CD14-positive monocyte (primary cell): ENCODE measurements at regions not wholly inside any gene's neighbourhood (a gene's known extent, or its start where the extent isn't known, plus 50 kb on each side); places are given as distances from the start of the nearest gene placed in this dataset.

ENCODE experiments used
- DNase-seq, 3 donors: peaks; one replicate each; pipeline ENCODE4 v3.0.0-alpha.2; 2011 to 2022
- H2AFZ ChIP-seq: 2 replicates; pipeline ENCODE4 v1.6.0; 2012; ENCODE audit warnings: mild to moderate bottlenecking, low read depth, low read length, inconsistent platforms; ENCODE audit not compliant: insufficient read depth, poor library complexity, severe bottlenecking
- H3K27ac ChIP-seq, 2 donors: 1 replicate in 1 of 2; 2 replicates in 1 of 2; pipeline ENCODE4 v1.5.1; 2012 to 2013; ENCODE audit warnings: low read length in 2 of 2, control low read depth in 1 of 2, inconsistent platforms in 1 of 2, low read depth in 1 of 2, mild to moderate bottlenecking in 1 of 2
- H3K27me3 ChIP-seq, 2 donors: one replicate each; pipeline versions ENCODE4 v1.6.0 to v1.6.1; 2011 to 2013; ENCODE audit warnings: low read length in 2 of 2; ENCODE audit not compliant: control insufficient read depth in 2 of 2, insufficient read depth in 2 of 2
- H3K36me3 ChIP-seq, 2 donors: replicated peaks in 1 of 2; 1 replicate in 1 of 2; 2 replicates in 1 of 2; pipeline versions ENCODE4 v1.5.1 to v1.6.1; 2012 to 2013; ENCODE audit warnings: low read length in 2 of 2, control low read depth in 1 of 2, inconsistent platforms in 1 of 2, mild to moderate bottlenecking in 1 of 2; ENCODE audit not compliant: insufficient read depth in 2 of 2, control insufficient read depth in 1 of 2
- H3K4me1 ChIP-seq, 2 donors: 1 replicate in 1 of 2; 2 replicates in 1 of 2; pipeline versions ENCODE4 v1.5.1 to v1.6.1; 2012 to 2013; ENCODE audit warnings: low read length in 2 of 2, control low read depth in 1 of 2, inconsistent platforms in 1 of 2, mild to moderate bottlenecking in 1 of 2, moderate library complexity in 1 of 2; ENCODE audit not compliant: insufficient read depth in 2 of 2, control insufficient read depth in 1 of 2
- H3K4me2 ChIP-seq: replicated peaks from 2 replicates; pipeline ENCODE3; 2012; ENCODE audit warnings: low read length, moderate library complexity, mild to moderate bottlenecking; ENCODE audit not compliant: poor library complexity, severe bottlenecking; ENCODE audit errors: extremely low read depth
- H3K4me3 ChIP-seq, 3 experiments: fragments of 200-600 bp in 1 of 3; sonication (generic) in 1 of 3; replicated peaks in 1 of 3; 1 replicate in 2 of 3; 2 replicates in 1 of 3; pipeline ENCODE4 v1.5.1; 2011 to 2013; ENCODE audit warnings: low read length in 3 of 3, mild to moderate bottlenecking in 3 of 3, control low read depth in 2 of 3, low read depth in 2 of 3, inconsistent platforms in 1 of 3, moderate library complexity in 1 of 3
- H3K79me2 ChIP-seq: 2 replicates; pipeline ENCODE4 v1.6.0; 2012; ENCODE audit warnings: mild to moderate bottlenecking, control low read depth, inconsistent platforms, low read length, moderate library complexity; ENCODE audit not compliant: insufficient read depth
- H3K9ac ChIP-seq: 2 replicates; pipeline ENCODE4 v1.6.0; 2017; ENCODE audit warnings: low read length, mild to moderate bottlenecking; ENCODE audit not compliant: insufficient read depth, poor library complexity, severe bottlenecking
- H3K9me3 ChIP-seq, 2 donors: replicated peaks in 1 of 2; 1 replicate in 1 of 2; 2 replicates in 1 of 2; pipeline versions ENCODE4 v1.5.1 to v1.6.1; 2012 to 2013; ENCODE audit warnings: low read length in 2 of 2, control low read depth in 1 of 2; ENCODE audit not compliant: control insufficient read depth in 1 of 2, insufficient read depth in 1 of 2
- H4K20me1 ChIP-seq: 2 replicates; pipeline ENCODE4 v1.6.0; 2012; ENCODE audit warnings: mild to moderate bottlenecking, low read length, control low read depth, moderate library complexity; ENCODE audit not compliant: insufficient read depth
- H3K27ac Mint-ChIP-seq, 7 donors: one replicate each; pipeline ENCODE4 v1.8.0; 2020; ENCODE audit warnings: mild to moderate bottlenecking in 7 of 7, mixed read lengths in 7 of 7, moderate library complexity in 6 of 7, inconsistent platforms in 2 of 7
- H3K27me3 Mint-ChIP-seq, 3 donors: one replicate each; pipeline ENCODE4 v1.8.0; 2021 to 2022; ENCODE audit warnings: low read depth in 3 of 3, mild to moderate bottlenecking in 3 of 3, mixed read lengths in 3 of 3, moderate library complexity in 3 of 3, inconsistent platforms in 1 of 3
- H3K36me3 Mint-ChIP-seq, 2 donors: one replicate each; pipeline ENCODE4 v1.8.0; 2020; ENCODE audit warnings: mixed read lengths in 2 of 2, inconsistent platforms in 1 of 2, mild to moderate bottlenecking in 1 of 2
- H3K4me1 Mint-ChIP-seq: one replicate; pipeline ENCODE4 v1.8.0; 2020; ENCODE audit warnings: mild to moderate bottlenecking, mixed read lengths
- H3K4me3 Mint-ChIP-seq, 2 donors: one replicate each; pipeline ENCODE4 v1.8.0; 2020; ENCODE audit warnings: mild to moderate bottlenecking in 2 of 2, mixed read lengths in 2 of 2, moderate library complexity in 1 of 2
- H3K9me3 Mint-ChIP-seq, 7 donors: one replicate each; pipeline ENCODE4 v1.8.0; 2020 to 2022; ENCODE audit warnings: mixed read lengths in 7 of 7, mild to moderate bottlenecking in 6 of 7, moderate library complexity in 6 of 7, inconsistent platforms in 2 of 7
- CTCF ChIP-seq: fragments of 200-600 bp; IDR thresholded peaks from one replicate; pipeline ENCODE4 v1.8.0; 2022; ENCODE audit warnings: antibody characterized with exemption, mild to moderate bottlenecking
- WGBS: methylation state at CpG from one replicate; pipeline ENCODE4 v1.1.5; 2013; ENCODE audit warnings: missing lambda C conversion rate; ENCODE audit not compliant: insufficient coverage; 5-methylcytosine and 5-hydroxymethylcytosine counted together
- intact Hi-C, 2 donors: fragments of 100-400 bp; cut with micrococcal nuclease; formaldehyde crosslinking; loops; one replicate each; pipeline versions ENCODE4 v1.15.0 to v1.15.1; 2023

DNA sequence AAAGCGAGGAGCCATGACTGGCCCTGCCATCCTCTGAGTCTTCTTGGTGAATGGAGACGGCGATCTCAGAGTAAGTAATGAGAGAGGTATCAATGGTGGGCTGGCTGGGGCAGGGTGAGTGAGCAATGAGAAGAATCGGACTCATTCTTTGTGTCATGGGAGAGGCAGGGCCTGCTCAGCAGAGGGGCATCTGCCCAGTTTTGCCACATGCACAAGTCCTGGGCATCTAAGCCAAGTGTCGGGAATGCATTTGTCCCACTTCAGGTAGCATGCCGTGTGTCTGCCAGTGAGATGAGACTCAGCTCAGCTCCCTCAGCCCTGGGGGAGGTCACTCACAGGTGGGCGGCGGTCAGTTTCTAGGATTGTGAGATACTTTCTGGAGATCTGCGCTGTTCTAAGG, 791.0 kb upstream of the RAB6C start:
- Histone ChIP-seq H3K79me2 (no peaks in the 10 kb centered on the region), H3K27me3 (no peaks in the 10 kb centered on the region), H3K27ac (no peak overlapping the region), H3K4me1 (no peaks in the 10 kb centered on the region), H3K4me2 (no peak overlapping the region), H4K20me1 (no peaks in the 10 kb centered on the region), H3K9ac (no peak overlapping the region), H3K9me3 (no peaks in the 10 kb centered on the region), H3K36me3 (no peaks in the 10 kb centered on the region), H3K4me3 (no peak overlapping the region), H2AFZ (no peak overlapping the region)
- Mint-ChIP-seq H3K27me3 (peaks cover 0 to 12% (median 3%) of the 10 kb centered on the region in 3 donors), H3K36me3 (no peaks in the 10 kb centered on the region), H3K4me3 (no peak overlapping the region), H3K4me1 (no peaks in the 10 kb centered on the region), H3K9me3 (peaks cover 0 to 3% (median 0%) of the 10 kb centered on the region in 7 donors), H3K27ac (no peak overlapping the region)
- no peak for DNase-seq
- 97% methylated on average over 9 of the region's 9 CpGs for WGBS
- intact Hi-C loops, result no loop called here
- no peak for TF ChIP-seq CTCF

- no peaks in the 10 kb centered on the region for H3K36me3 Mint-ChIP-seq
- Histone ChIP-seq H4K20me1 (no peaks in the 10 kb centered on the region), H3K4me1 (no peaks in the 10 kb centered on the region), H3K27ac (no peak overlapping the region), H3K27me3 (no peaks in the 10 kb centered on the region), H2AFZ (no peak overlapping the region), H3K9me3 (no peaks in the 10 kb centered on the region), H3K79me2 (no peaks in the 10 kb centered on the region), H3K4me2 (no peak overlapping the region), H3K4me3 (no peak overlapping the region), H3K9ac (no peak overlapping the region), H3K36me3 (no peaks in the 10 kb centered on the region)
- H3K9me3 Mint-ChIP-seq, result peaks cover 0 to 3% (median 0%) of the 10 kb centered on the region in 7 donors
- H3K4me3 Mint-ChIP-seq, result no peak overlapping the region
- 92% methylated on average over 8 of the region's 10 CpGs for WGBS
- peaks cover 0 to 12% (median 3%) of the 10 kb centered on the region in 3 donors for H3K27me3 Mint-ChIP-seq
- H3K27ac Mint-ChIP-seq, result no peak overlapping the region
- no peak for DNase-seq
- no peak for TF ChIP-seq CTCF
- intact Hi-C loops, result no loop called here
- no peaks in the 10 kb centered on the region for H3K4me1 Mint-ChIP-seq
Observed at GRCh38 chr2:129189617-129190319, 789.7 kb upstream of the RAB6C start.
